A673 (cell line): ENCODE measurements at regions not wholly inside any gene's neighbourhood (a gene's known extent, or its start where the extent isn't known, plus 50 kb on each side); places are given as distances from the start of the nearest gene placed in this dataset.
"Not testable (repeated sequence)": the region's sequence is repeated elsewhere in the genome, so short reads cannot be mapped to it uniquely, and the experiment has no call there.

Experiments
- BruUV-seq: library from RNA; stranded (reverse); fragments of 400-500 nt; replicated peaks from 2 replicates; lab custom pipeline; 2021; lab: Mats Ljungman, UMichigan
- CTCF ChIA-PET: fragments of 300-600 bp; sonication (Branson Sonifier 250); formaldehyde crosslinking; loops from one replicate; lab custom pipeline; 2022; ENCODE audit warnings: antibody characterized with exemption; lab: Charles Lee
- POLR2A ChIA-PET: fragments of 300-600 bp; sonication (Branson Sonifier 250); formaldehyde crosslinking; loops from one replicate; lab custom pipeline; 2022; ENCODE audit warnings: antibody characterized with exemption; ENCODE audit not compliant: low non-redundant PET; lab: Charles Lee
- DNase-seq: peaks from one replicate; pipeline ENCODE4 v3.0.0-alpha.2; 2015; ENCODE audit warnings: low spot score
- H3K27ac ChIP-seq: fragments of 200-600 bp; sonication (generic); 2 replicates; pipeline ENCODE4 v1.5.1; 2016; ENCODE audit warnings: mixed run types, low read depth, mild to moderate bottlenecking, mixed read lengths, antibody characterized with exemption, low read length; ENCODE audit not compliant: poor library complexity, severe bottlenecking
- H3K27me3 ChIP-seq: fragments of 200-600 bp; sonication (generic); replicated peaks from 2 replicates; pipeline ENCODE4 v1.6.1; 2017; ENCODE audit warnings: mixed run types, low read depth, mild to moderate bottlenecking, mixed read lengths, antibody characterized with exemption, low read length; ENCODE audit not compliant: insufficient read depth, poor library complexity
- H3K36me3 ChIP-seq: fragments of 200-600 bp; sonication (generic); 2 replicates; pipeline ENCODE4 v1.6.1; 2016; ENCODE audit warnings: mixed run types, mild to moderate bottlenecking, mixed read lengths, antibody characterized with exemption, low read length; ENCODE audit not compliant: insufficient read depth, poor library complexity, severe bottlenecking
- H3K4me1 ChIP-seq: fragments of 200-600 bp; sonication (generic); 2 replicates; pipeline ENCODE4 v1.6.1; 2017; ENCODE audit warnings: mixed run types, mild to moderate bottlenecking, mixed read lengths, antibody characterized with exemption, low read length; ENCODE audit not compliant: insufficient read depth, poor library complexity, severe bottlenecking
- H3K4me3 ChIP-seq: fragments of 200-600 bp; sonication (generic); 2 replicates; pipeline ENCODE4 v1.5.1; 2016; ENCODE audit warnings: low read depth, mixed run types, mild to moderate bottlenecking, mixed read lengths, low read length; ENCODE audit not compliant: poor library complexity, severe bottlenecking
- H3K9me3 ChIP-seq: fragments of 200-600 bp; sonication (generic); 2 replicates; pipeline ENCODE4 v1.6.1; 2016; ENCODE audit warnings: mixed run types, low read depth, mild to moderate bottlenecking, mixed read lengths, antibody characterized with exemption, low read length; ENCODE audit not compliant: poor library complexity, severe bottlenecking
- CTCF ChIP-seq: fragments of 300-800, 200-600 bp; sonication (generic); conservative IDR thresholded peaks from 2 replicates; pipeline ENCODE4 v1.5.1; 2017; ENCODE audit warnings: low read depth, mild to moderate bottlenecking, antibody characterized with exemption, low read length, moderate library complexity, mixed read lengths
- EZH2 ChIP-seq: fragments of 200-600 bp; sonication (generic); IDR thresholded peaks from 2 replicates; pipeline ENCODE4 v1.6.1; 2017; ENCODE audit warnings: borderline replicate concordance, low read depth, mild to moderate bottlenecking, mixed read lengths, antibody characterized with exemption, low read length; ENCODE audit not compliant: poor library complexity, severe bottlenecking
- intact Hi-C: fragments of 100-400 bp; cut with micrococcal nuclease; formaldehyde crosslinking; loops from one replicate; pipeline ENCODE4 v1.10.0; 2022; ENCODE audit not compliant: unreplicated experiment

DNA sequence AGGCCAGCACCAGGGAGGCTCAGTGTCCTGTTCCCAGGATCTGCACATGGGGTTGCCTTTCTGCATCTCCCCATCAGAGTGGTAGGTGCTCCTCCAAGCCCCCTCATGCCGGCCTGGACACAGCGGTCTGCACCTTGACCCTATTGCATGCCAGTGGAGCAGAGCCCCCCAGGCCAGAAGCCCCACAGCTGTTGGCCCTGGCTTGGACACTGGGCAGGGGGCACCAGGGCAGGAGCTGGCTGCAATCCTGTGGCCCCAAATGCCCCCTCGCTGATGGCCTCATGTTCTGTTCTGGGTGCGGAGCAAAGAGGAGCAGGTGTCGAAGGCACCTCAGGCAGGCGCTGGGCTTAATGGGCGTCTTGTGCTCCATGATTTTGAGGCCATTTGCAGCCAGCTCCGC is 62.7 kb downstream of the CCDC74A start:
- H3K27me3 ChIP-seq, result peaks cover 33% of the 10 kb centered on the region
- no peaks in the 10 kb centered on the region for H3K36me3 ChIP-seq
- no peak overlapping the region for H3K4me3 ChIP-seq
- intact Hi-C loops, result no loop called here
- no peak for DNase-seq
- no peak overlapping the region for H3K27ac ChIP-seq
- H3K4me1 ChIP-seq, result no peaks in the 10 kb centered on the region
- TF ChIP-seq CTCF (no peak), EZH2 (no peak)
- no TSS peak for BruUV-seq
- ChIA-PET POLR2A (no interaction called here), CTCF (no interaction called here)
- no peaks in the 10 kb centered on the region for H3K9me3 ChIP-seq

GRCh38 chr2:131590896-131591295 is 63.2 kb downstream of the CCDC74A start:
- Histone ChIP-seq H3K27me3 (peaks cover 29% of the 10 kb centered on the region), H3K9me3 (no peaks in the 10 kb centered on the region), H3K27ac (no peak overlapping the region), H3K36me3 (no peaks in the 10 kb centered on the region), H3K4me3 (no peak overlapping the region), H3K4me1 (no peaks in the 10 kb centered on the region)
- no peak for TF ChIP-seq CTCF
- no peak for TF ChIP-seq EZH2
- POLR2A ChIA-PET, result no interaction called here
- no TSS peak for BruUV-seq
- DNase-seq, result no peak
- intact Hi-C loops, result no loop called here
- CTCF ChIA-PET, result no interaction called here

- BruUV-seq, CTCF ChIA-PET: not testable (repeated sequence)
These were observed 68.9 kb downstream of the CCDC74A start for GRCh38 chr2:131596561-131596960.

GRCh38 chr2:131602444-131602843 is 74.8 kb downstream of the CCDC74A start:
- POLR2A ChIA-PET, H3K36me3 ChIP-seq, H3K27me3 ChIP-seq, CTCF ChIA-PET, intact Hi-C loops, DNase-seq, BruUV-seq, H3K9me3 ChIP-seq, H3K27ac ChIP-seq, H3K4me1 ChIP-seq, H3K4me3 ChIP-seq: not testable (repeated sequence)

More at GRCh38 chr2:131596561-131596960, 68.9 kb downstream of the CCDC74A start:
- H3K4me3 ChIP-seq, H3K4me1 ChIP-seq, DNase-seq, POLR2A ChIA-PET, intact Hi-C loops, H3K27ac ChIP-seq, H3K9me3 ChIP-seq, H3K36me3 ChIP-seq: not testable (repeated sequence)
- H3K27me3 ChIP-seq, result peaks cover 11% of the 10 kb centered on the region

GRCh38 chr2:131604652-131605051 is 77.0 kb downstream of the CCDC74A start:
- H3K4me3 ChIP-seq, DNase-seq, H3K27ac ChIP-seq, CTCF ChIA-PET, H3K27me3 ChIP-seq, POLR2A ChIA-PET, H3K4me1 ChIP-seq, BruUV-seq, H3K9me3 ChIP-seq, intact Hi-C loops, H3K36me3 ChIP-seq: not testable (repeated sequence)

DNA sequence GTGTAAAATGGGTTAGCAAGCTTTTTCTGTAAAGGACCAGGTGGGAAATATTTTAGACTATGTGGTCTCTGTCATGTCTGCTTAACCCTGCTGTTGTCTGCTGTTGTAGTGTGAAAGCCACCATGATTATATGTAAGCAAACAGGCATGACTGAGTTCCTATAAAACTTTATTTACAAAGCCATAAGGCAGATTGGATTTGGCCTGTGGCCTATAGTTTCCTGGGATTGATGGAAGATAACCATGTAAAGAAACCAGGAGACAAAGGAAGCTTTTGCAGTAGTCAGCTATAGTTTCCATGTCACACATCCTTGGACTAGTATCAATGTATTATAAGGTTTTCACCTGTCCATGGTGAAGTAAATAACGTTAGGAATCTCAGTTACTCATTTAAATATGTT is 78.7 kb downstream of the CCDC74A start:
- H3K9me3 ChIP-seq, intact Hi-C loops, BruUV-seq, H3K27ac ChIP-seq, POLR2A ChIA-PET, H3K36me3 ChIP-seq, CTCF ChIA-PET, H3K4me3 ChIP-seq, H3K4me1 ChIP-seq, DNase-seq: not testable (repeated sequence)
- peaks cover 20% of the 10 kb centered on the region for H3K27me3 ChIP-seq
